ENCODE measurements at regions not wholly inside any gene's neighbourhood (a gene's known extent, or its start where the extent isn't known, plus 50 kb on each side); places are given as distances from the start of the nearest gene placed in this dataset.

DNA sequence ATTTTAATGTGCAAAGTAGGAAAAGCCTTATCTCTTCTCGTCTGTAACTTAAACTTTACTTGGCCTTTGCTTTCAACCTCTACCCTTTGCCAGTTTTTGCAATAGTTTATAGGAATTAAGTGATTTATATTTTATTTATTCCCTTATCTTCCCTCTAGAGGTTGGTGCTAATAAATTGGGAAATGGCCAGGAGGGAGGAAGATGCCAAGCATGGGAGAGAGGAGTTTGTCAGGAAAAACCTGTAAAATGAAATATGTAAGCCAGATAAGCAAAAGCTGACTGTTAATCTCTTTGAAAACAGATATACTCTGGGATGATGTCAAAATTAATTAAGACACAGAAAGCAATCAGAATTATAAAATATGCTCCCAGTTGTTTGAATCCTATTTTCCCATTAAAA is 484.5 kb downstream of the NR2F1-AS1 start:
- no peak for DNase-seq

GRCh38 chr5:93092349-93093105 is 488.5 kb downstream of the NR2F1-AS1 start:
- DNase-seq, result no peak

DNA sequence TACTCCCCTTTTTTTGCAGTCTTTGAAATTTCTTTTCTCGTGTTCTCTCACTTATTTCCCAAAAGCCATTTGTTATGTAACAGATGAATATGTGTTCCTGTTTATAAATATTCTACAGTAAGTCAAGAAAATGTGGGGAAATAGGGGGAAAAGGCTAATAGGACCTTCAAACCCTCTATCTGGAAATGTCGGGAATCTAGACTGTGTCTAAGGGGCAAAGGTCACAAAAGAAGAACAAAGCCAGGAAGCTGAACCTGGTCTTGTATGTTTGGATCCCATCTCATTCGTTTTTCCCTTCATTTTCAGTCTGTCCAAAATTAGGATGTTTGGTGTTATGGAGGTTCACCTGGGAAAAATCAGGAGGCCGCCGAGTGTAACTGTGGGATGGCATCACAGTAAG is 490.3 kb downstream of the NR2F1-AS1 start:
- DNase-seq, result no peak

DNA sequence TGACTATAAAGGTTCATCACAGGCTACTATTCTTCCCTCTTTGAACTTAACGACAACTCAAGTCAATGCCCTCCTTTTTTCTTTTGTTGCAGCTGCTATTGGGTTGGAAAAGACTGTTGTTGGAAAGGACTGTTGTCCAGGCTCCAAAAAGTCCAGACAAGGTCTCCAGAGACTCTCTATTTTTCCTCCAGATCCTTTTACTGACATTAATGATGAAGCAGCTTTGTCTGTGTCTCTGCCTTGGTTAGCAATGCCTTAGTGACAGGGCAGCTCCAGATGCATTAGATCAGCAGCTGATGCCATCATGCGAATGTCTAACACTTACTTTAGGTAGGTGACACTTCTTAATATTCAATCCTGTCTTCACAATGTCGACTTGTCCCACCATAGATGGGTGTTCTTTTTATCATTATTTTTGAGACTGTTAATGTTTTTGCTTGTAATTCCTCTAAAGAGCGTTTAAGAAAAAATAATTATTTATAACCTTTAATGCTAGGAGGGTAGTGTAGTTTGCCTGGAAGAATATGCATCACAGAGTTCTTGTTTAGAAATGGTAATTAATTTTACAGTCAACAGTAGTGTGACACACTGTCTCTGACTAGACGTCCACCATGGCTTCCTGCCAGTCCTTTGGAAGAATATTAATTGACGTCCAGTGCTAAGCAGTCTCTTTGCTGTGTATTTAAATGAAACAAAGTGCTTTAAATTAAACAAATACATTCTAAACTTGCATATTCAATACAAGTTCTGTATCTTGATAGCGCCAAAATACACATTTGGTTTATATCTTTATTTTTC is 492.2 kb downstream of the NR2F1-AS1 start:
- DNase-seq, result no peak

DNA sequence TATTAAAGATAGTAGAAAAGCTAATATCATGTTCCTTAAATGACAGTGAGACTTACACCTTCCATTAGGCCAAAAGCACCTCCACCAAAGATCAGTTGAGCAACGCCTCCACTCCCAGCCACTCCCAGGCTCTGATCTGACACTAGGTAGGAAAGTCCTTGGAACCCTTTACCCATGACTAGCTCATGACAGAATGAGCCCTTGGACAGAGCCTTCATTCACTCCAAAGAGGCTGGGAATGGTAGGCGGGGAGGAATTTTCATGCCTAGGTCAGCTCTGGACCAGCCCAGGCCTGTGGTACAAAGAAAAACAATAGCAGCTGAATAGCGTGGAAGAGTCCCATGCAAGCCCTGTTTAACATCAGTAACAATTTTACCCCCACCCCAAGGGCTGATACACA is 493.7 kb downstream of the NR2F1-AS1 start:
- DNase-seq, result no peak

DNA sequence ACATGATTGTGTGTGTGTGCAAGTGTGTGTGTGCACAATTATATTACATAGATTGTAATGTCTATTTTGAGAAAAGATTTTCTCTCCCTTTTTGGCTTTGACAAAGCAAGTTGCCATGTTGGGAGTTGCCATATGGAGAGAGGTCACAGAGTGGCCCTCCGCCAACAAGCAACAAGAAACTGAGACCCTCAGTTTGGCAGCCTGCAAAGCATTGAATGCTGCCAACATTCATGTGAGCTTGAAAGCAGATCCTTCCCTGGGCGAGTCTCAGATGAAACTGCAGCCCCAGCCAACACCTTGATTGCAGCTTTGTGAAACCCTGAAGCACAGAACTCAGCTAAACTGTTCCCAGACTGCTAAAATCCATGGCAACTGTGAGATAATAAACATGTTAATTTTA is 498.0 kb downstream of the NR2F1-AS1 start:
- no peak for DNase-seq

- DNase-seq, result no peak
Measured at GRCh38 chr5:93079046-93079445, 502.0 kb downstream of the NR2F1-AS1 start.

DNA sequence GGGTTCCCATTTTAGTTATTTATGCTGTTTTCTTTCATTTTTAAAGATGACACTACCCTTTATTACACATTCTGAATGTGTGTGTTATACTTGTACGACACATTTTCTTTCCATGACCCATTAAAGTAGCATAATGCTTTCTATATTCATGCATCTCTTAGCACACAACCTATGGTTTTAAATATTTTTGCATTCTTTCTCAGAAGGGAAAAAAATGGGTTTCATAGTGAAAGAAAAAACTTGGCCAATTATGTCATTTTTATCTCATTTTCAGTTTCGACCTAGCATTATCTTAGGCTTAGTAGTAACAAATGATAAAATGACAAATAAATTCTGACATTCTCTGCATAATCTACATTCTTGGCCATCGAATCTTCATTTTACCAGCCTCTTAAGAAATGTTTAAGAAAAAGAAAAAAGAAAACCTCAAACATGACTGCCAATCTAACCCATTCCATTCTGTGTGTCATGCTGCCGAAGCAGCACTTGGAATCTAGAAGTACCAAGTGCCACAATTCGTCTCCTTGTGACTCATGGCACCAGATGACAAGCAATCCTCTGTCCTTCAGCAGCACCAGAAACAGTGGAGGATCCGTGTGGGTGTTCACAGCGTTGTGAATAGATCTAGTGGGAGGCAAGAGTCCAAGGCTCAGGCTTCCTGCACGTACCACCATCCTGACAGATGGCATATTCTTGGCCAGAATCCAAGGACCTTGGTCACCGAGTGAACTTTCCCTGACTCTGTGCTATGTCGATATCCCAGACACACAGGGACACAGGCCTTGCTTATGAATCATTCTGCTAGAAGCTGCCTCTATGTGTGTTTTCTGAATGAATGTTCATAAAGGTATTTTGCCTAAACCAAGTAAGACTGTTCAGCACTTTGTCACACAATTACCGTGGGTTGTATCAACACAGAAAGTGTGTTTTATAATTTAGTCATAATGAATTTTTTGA is 502.7 kb downstream of the NR2F1-AS1 start:
- DNase-seq, result no peak

DNA sequence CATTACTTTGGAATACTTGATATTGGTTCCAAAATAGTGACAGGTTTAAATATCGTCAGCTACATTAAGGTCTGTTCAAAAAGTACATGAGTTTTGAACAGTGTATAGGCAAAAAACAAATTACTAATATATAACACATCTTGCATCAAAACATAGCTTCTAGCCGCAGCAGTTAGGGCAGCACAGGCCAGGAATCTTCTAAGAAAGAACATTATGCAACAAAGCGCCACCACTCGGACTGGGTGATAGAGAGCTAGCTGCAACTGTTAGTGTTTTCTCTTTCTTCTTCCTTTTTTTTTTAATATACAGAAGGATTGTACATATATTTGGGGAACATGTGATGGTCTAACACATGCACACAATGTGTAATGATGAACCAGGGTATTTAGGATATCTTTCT is 504.5 kb downstream of the NR2F1-AS1 start:
- no peak for DNase-seq

DNA sequence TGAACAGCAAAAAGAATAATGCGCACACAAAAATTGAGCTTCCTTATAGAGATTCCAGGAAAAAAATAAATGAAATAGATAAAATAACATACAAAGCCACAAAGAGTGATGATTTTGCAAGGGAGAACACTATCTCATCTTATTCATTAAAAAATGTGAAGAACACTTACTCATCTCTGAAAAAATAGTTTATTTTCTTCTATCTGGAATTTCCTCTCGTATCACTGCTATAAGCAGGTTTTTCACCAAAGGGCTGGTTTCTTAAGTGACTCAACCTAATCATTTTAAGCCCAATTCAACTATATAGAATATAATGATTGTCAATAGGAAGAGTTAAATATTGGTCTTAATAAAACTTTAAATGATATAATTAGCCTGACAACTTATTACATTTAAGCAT is 504.9 kb downstream of the NR2F1-AS1 start:
- no peak for DNase-seq

DNA sequence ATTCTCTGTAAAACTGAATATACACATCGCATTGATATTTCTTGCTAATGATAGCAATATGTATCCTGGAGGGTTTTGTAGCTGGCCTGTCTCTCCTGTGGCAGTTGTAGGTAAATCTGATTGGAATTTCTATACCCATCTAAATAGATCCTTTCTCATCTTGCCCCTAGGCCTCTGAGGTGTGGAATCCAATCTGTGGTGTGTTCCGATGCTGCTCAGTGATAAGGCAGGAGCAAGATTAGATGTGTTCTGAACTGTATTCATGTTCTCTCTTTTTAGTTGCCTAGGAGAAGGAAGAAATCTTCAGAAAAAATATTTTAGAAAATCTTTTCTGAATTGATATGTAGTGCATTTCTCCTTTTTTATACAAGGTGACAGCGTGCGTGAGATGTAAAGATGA is 507.5 kb downstream of the NR2F1-AS1 start:
- DNase-seq, result no peak

DNA sequence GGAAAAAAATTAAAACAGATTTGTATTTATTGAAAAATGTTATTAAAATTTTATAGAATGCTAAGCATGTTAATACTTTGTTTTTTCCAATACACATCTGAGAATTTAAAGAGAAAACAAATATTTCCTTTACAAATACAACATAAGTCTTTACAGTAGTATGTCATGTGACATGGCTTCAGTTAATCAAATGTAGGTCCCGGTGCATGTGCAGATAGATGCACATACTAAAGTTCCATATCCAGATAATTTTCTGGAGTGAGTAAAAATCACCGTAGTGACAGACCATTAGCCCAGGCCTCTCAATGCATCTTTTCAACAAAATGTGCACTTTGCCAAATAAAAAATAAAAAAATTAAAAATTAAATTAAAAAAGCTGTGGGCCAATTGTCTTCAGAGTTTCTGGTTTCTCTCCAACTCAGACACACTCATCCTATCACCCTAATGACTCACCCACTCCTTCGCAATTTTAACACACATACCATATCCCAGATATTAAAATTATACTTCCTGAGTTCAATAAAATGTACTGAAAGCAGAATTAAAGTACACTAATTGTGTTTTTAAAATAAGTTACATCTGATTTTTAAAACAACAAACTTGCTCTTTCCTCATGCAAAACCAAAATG is 508.1 kb downstream of the NR2F1-AS1 start:
- no peak for DNase-seq

DNA sequence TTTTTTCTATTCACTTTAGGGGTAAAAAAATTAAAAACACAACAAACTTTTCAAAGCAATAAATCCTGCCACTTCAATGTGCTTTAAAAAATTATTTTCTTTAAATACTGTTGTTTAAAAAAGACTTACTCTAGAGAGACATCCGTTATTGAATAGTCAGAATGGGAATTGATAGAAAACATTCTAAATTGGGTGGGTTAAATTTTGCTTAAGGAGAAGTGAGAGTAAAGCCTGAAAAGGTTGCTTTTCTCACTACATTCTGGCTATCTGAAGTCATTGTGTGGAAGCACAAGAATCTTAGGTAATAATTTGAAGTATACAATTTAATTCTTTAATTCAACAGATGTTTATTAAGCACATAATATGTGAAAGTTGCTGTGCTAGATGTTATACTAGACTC is 509.3 kb downstream of the NR2F1-AS1 start:
- no peak for DNase-seq

DNA sequence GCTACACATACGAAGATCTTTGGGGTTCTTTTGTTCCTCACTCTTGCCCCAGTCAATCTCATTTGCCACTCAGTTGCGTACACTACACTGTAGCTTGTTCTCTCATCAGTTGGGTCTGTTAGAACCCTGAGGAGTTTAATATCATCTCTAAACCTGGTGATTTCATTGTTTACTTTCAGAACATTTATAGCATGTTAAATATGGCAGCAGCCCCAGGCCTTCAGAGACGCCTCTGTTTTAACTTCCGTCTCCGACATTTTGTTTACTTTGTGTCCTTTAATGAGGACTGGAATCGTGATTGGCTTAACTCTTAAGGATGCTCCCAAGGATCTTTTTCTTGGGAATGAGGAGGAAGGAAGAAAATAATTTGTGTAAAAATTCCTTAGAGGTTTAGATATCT is 510.1 kb downstream of the NR2F1-AS1 start:
- DNase-seq, result no peak

DNA sequence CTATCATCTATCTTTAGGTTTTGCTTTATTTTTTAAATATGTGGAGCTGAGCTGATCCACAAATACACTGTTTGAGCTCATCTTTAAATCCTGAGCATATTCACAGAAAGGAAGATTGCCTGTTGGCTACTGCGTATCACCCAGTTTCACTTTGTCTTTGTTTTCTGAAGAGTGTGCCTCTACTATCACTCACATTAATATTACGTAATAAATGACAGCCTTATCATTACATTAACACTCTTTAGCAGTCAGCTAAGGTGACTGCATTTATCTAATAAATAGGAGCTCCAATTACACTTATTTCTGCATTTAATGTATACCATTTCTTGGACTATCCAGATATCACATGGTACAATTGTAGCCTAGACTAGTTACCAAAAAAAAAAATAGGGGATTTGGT is 511.7 kb downstream of the NR2F1-AS1 start:
- no peak for DNase-seq

DNA sequence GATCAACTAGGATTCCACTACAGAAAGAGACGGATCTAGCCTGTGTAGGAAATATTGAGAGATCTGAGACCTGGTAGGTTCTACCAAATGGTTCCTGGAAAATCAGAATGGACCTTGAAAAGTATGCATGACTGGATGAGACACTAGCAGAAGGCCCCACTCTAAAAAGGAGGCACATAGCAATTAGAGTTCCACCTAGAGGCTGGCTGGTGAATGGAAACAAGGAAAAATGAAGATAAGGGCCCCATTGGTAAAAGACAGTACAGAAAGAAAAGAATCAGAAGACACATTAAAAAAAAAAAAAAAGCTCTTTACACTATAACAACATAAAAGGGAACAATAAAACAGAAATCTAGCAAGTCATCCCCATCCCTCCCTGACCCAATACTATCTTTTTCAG is 518.5 kb downstream of the NR2F1-AS1 start:
- DNase-seq, result no peak

- no peak for DNase-seq
Measured at GRCh38 chr5:93058309-93058708, 522.7 kb downstream of the NR2F1-AS1 start.

- DNase-seq, result no peak
Measured at GRCh38 chr5:93057311-93057710, 523.7 kb downstream of the NR2F1-AS1 start.

DNA sequence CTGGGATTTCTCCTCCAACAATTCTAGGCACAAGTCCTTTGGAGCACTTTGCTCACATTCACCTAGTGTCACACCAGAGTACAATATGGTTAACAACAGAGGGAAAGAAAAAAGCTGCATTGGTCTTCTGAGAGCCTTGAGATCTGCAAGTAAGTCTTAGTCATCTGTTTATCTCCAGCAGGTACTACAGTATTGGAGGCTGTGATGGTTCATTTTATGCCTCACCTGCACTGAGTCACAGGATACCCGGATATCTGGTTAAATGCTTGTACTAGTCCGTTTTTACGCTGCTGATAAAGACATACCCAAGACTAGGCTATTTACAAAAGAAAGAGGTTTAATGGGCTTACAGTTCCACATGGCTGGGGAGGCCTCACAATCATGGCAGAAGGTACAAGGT is 525.0 kb downstream of the NR2F1-AS1 start:
- no peak for DNase-seq

- DNase-seq, result no peak
Measured at GRCh38 chr5:93055561-93055960, 525.5 kb downstream of the NR2F1-AS1 start.

DNA sequence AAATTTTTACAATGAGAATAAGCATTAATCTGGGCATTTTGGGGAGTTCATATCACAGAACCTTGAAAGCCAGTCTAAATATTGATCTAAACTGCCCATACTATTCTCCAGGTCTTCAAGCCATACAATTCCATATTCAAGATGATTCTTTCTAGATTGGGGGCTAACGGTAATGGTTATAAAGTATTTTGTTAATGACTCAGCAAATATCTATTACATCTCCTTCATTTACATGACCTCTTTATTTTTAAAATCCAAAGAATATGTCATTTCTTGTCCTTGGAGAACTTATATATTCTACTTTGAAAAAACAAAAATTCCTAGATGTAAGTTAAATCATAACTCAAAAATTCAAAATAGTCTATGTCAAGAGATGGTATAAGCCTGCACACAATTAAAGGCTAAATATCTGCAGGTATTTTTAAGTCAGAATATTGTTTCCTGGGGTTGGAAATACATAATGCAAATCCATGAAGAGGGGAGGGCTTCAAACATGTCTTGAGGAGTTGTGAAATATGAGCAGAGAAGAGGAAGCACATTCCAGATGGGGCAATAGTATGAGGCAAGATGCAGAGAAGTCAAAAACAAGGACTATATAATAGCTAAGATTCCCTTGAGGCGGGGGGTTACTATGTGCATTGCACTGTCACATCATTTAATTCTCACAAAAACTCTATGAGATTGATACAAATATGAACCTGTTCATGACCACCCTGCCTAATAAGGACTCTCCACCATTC is 526.4 kb downstream of the NR2F1-AS1 start:
- no peak for DNase-seq

DNA sequence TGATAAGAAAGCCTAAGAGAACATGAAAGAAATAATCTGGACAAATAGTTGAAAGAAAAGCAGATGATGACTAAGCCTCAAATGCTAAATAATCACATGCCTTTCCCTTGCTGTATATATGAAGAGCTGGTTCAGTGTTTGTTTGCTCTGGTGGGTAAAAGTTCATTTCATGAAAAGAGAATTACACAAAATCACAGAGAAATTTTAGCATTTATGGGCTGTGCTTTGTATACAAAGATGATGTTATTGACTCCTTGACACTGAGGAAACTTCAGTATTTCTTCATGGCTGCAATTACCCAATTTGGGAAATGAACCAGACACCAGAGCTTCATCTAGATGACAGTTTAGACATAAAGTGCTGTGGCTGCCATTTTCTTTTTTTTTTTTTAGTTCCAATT is 527.2 kb downstream of the NR2F1-AS1 start:
- no peak for DNase-seq

Measured in activated effector memory CD4-positive, alpha-beta T cell treated with anti-CD3 and anti-CD28 coated beads, Interleukin-2, amount 50 U/mL, for 16 hours (primary cell).